HG03196 (cell line): ENCODE measurements at regions not wholly inside any gene's neighbourhood (a gene's known extent, or its start where the extent isn't known, plus 50 kb on each side); places are given as distances from the start of the nearest gene placed in this dataset.

ENCODE experiments used
- ATAC-seq: cut with Tn5 transposase; IDR thresholded peaks from one replicate; pipeline ENCODE4 v1.9.1; 2021; ENCODE audit not compliant: unreplicated experiment

GRCh38 chr7:106806556-106806955 lies 58.5 kb upstream of the PIK3CG start:
- ATAC-seq = no peak

DNA sequence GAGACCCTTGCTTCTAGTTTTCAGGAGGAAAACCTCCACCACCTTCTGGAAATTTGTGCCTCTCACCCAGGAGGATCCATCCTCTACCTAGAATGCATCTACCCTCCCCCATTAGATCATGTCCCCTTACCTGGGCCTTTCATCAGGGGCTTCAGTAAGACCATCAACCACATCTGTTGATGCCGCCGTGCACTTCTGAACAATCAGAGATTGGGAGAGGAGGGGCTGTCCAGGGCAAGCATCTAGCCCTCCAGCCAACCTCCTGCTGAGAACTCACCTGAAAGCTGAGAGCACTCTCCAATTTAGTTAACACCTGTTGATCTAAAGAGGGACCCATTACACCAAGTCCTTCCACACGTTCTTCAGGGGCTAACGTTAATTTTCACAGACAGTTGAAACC lies 57.6 kb upstream of the PIK3CG start:
- no peak for ATAC-seq

DNA sequence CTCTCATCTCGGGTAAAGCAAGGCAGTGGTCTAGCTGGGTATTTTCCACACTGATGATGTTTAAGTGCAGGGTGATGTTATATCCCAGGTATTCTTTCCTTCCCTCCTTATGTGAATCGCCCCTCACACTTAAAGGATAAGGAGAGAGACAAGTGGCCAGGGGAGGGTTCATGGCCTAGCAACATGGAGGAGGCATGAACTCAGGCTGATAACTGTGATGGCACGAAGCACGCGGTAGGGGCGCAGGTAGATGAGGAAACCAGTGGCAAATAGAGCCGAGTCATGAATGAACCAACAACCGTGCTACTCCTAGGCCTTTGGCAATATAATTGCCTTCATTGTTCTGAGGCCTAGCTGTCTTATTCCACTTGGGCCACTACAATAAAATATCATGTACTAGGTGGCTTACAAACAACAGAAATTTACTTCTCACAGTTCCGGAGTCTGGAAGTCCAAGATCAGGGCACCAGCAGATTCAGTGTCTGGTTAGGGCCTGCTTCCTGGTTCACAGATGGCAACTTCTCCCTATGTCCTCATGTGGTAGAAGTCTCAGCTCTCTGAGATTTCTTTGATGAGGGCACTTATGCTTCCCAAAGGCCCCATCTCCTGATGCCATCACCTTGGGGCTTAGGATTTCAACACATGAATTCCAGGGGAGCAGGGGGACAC lies 56.0 kb upstream of the PIK3CG start:
- no peak for ATAC-seq

- no peak for ATAC-seq
Observed at GRCh38 chr7:106811472-106811871, 53.6 kb upstream of the PIK3CG start.

DNA sequence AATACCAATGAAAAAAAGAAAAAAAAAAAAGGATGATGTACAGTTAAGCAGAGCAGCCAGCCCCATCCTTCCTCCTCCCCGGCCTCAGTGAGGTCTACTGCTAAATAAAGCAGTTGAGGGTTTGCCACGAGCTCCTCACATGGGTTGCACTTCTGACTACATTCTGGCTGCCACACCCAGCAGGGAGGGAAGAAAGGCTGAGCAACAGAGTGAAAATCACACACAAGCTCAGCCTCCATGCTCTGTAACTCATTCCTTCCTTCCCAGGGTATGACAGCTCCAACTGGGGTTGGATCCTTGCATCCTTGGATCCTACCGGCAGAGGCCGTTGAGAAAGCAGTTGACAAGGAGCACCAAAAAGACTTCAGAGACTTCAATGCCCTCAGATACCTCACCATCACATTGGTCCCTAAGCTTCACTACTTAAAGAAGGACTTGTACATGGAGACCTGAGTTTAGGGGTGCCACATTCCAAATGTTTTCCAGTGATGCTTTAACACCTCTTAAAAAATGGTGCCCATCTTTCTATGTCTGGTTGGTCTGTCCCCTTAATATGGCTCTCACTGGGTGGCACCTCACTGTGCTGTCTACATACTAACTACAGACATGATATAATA lies 52.9 kb upstream of the PIK3CG start:
- no peak for ATAC-seq

DNA sequence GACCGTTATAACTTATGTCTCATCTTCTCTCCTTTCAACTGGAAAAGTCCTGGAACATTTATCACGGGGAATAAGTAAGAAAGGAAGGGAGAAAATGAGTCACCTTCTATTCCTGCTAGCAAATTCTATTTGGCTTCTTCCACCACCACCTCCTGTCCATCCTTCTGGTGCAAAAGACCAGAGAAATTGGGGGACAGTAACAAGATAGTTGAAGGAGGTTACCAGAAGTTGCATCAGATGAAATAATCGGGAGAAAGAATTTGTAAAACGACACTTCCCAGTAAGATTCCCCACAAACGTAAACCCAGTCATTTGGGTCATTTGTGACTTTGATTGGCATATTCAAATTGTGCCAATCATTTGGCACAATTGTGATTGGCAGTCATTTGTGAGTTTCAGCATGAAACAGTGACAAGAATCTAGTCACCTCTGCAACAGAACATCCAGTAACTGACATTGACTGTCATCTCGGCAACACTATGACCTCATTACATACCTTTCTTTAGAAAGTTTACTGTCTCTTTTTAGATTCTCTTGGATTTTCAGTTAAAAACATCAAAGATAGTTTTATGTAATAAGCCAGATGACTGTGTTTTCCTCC lies 51.3 kb upstream of the PIK3CG start:
- no peak for ATAC-seq

DNA sequence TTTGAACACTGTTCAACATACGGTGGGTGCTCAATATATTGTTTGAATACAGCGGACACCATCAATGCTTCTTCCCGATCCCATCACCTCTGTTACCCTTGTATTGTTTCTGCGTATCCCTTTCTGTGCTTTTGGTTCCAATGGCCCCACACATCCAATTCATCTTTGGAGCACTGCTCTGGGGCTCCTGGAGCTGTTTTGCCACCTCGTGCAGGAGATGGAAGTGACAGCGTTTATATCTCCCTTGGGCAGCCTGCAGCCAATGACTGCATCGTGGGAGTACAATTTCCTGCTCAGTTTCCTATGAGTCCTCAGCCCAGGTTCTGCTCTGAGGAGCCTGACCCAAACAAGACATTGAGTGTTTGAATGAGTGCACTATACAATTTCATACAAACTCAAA lies 50.2 kb upstream of the PIK3CG start:
- ATAC-seq = no peak
